ENCODE measurements at regions not wholly inside any gene's neighbourhood (a gene's known extent, or its start where the extent isn't known, plus 50 kb on each side); places are given as distances from the start of the nearest gene placed in this dataset.

GRCh38 chr3:102024270-102024904 is 175.1 kb downstream of the NFKBIZ start (continued):
- no peak for TF ChIP-seq ZBTB4 (CRISPR knock-in tag; IDR thresholded peaks at IDR 0.05)
- TF ChIP-seq ATF2 (IDR thresholded peaks at IDR 0.05; ENCODE audit: low read length): peak; percentile 17; the same call in 1 of the 2 replicates
- TF ChIP-seq BMI1 (IDR thresholded peaks at IDR 0.05; ENCODE audit: borderline replicate concordance): no peak
- TF ChIP-seq E4F1 (IDR thresholded peaks at IDR 0.05; ENCODE audit: borderline replicate concordance, partially characterized antibody): no peak
- peak; percentile 54; the same call in 1 of the 2 replicates for TF ChIP-seq NFIC (IDR thresholded peaks at IDR 0.05; ENCODE audit: low read depth, low read length)
- TF ChIP-seq CHD2 (IDR thresholded peaks at IDR 0.05; ENCODE audit: borderline replicate concordance, low read depth, low read length): no peak
- TF ChIP-seq EGR1 (IDR thresholded peaks at IDR 0.05; ENCODE audit: borderline replicate concordance in 1 of 2, low read depth in 2 of 2, low read length in 2 of 2): no peak
